GM12878 (cell line): ENCODE measurements at regions not wholly inside any gene's neighbourhood (a gene's known extent, or its start where the extent isn't known, plus 50 kb on each side); places are given as distances from the start of the nearest gene placed in this dataset.

Experiments used
- CTCF ChIP-seq, 3 experiments: IDR thresholded peaks in 2 of 3; conservative IDR thresholded peaks in 1 of 3; 2 replicates each; pipeline ENCODE4 v1.5.1; 2011; ENCODE audit warnings: low read depth in 3 of 3, low read length in 3 of 3, mild to moderate bottlenecking in 3 of 3, control low read depth in 2 of 3, moderate library complexity in 2 of 3, inconsistent platforms in 1 of 3, mixed read lengths in 1 of 3; ENCODE audit not compliant: control insufficient read depth in 2 of 3, insufficient read depth in 1 of 3; ENCODE audit errors: extremely low read depth in 1 of 3
- POLR2A ChIP-seq: IDR thresholded peaks from 2 replicates; pipeline ENCODE4 v1.6.1; 2011; ENCODE audit warnings: low read depth, mild to moderate bottlenecking, low read length
- POLR2AphosphoS5 ChIP-seq: IDR thresholded peaks from 2 replicates; pipeline ENCODE4 v1.6.1; 2011; ENCODE audit warnings: mild to moderate bottlenecking, low read length, inconsistent platforms
- TF ChIP-seq, protein P1 (sequence below): IDR thresholded peaks from 2 replicates; pipeline ENCODE4 v1.6.1; 2011; ENCODE audit warnings: low read depth, low read length, improper control_type of control experiment, borderline replicate concordance

- TF ChIP-seq, protein P1, sequence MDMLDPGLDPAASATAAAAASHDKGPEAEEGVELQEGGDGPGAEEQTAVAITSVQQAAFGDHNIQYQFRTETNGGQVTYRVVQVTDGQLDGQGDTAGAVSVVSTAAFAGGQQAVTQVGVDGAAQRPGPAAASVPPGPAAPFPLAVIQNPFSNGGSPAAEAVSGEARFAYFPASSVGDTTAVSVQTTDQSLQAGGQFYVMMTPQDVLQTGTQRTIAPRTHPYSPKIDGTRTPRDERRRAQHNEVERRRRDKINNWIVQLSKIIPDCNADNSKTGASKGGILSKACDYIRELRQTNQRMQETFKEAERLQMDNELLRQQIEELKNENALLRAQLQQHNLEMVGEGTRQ = no peak
- TF ChIP-seq POLR2AphosphoS5 (no peak), POLR2A (no peak), CTCF (IDR thresholded peaks at IDR 0.05 in 2 of 3, conservative IDR thresholded peaks at IDR 0.05 in 1 of 3; ENCODE audit: control insufficient read depth in 2 of 3, extremely low read depth in 1 of 3, insufficient read depth in 1 of 3, low read depth in 3 of 3, low read length in 3 of 3) (no peak)
Measured at GRCh38 chr2:145020139-145020538, 500.2 kb upstream of the ZEB2 start.
